Right kidney (tissue), 1 donor: ENCODE measurements at regions not wholly inside any gene's neighbourhood (a gene's known extent, or its start where the extent isn't known, plus 50 kb on each side); places are given as distances from the start of the nearest gene placed in this dataset.
A peak's percentile ranks its signal among the peaks of the same experiment; 100 is the strongest.
"Not testable (repeated sequence)": the region's sequence is repeated elsewhere in the genome, so short reads cannot be mapped to it uniquely, and the experiment has no call there.

Experiments
- DNase-seq: peaks from one replicate; pipeline ENCODE4 v3.0.0-alpha.2; 2016

DNA sequence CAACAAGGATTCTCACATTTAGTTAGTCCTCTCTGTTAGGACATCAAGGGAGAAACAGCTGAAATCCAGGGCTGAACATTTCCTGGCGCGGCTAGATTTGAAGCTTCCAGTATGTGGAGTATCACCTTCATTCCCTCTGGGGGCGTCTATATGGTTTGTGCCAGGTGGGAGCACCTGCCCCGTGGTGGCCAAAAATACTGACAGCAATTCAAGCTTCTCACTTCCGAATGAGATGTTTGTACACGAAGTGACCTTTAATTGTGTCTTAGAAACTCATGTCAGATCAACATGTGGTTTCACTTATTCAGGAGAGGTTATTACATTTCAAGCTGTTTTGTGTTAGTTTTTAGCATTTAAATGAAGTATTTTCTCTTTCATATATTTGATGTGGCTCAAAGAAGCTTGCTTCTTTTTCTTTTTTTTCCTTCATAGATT, 67.3 kb upstream of the ZNF217 start:
- peak; percentile 57 for DNase-seq

DNA sequence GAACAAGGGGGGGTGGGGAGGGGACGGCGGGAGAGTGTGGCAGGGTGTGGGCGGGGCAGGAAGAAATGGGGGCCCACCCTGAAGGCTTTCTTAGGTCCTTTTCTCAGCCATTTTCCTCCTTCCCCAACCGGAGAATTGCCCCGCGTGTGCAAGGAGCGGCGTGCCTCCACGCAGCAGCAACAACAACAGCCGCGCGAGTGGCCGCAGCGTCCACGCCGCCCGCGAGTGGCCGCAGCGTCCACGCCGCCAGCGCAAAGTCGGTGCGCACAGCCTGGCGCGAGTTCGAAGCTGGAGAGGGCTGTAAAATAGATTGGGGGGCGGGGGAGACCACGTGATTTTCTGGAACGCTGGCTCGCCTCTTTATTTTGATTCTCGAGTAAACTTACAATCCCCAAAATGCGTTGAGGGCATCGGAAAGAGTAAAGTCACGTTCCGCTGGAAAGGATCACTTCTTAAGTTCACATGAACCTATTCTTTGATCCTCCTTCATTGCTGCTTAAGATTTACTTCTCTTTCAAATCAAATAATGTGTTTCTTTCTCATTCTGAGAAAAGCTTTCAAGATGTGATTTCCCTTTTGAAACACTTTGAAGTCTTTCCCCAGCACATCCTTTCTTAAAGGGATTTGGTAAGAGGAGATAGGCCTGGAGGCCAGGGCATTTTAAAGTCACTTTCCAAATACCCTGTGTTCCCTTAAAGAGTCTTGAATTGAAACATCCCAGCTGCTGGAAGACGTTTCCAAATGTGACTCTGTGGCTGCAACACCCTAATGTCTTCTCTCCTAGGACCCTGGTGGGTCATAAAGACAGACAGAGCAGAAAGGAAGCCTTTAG, 66.7 kb upstream of the ZNF217 start:
- peak; percentile 76 for DNase-seq

DNA sequence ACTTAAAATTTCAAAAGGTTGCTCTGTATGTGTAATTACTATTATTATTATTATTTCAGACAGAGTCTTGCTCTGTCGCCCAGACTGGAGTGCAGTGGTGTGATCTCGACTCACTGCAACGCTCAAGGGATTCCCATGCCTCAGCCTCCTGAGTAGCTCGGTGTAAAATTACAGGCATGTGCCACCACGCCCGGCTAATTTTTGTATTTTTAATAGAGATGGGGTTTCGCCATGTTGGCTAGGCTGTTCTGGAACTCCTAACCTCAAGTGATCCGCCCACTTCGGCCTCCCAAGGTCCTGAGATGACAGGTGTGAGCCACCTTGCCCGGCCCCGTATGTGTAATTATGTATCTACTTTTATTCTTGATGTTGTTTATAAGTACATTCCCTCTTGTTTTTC, 65.3 kb upstream of the ZNF217 start:
- DNase-seq = no peak

DNA sequence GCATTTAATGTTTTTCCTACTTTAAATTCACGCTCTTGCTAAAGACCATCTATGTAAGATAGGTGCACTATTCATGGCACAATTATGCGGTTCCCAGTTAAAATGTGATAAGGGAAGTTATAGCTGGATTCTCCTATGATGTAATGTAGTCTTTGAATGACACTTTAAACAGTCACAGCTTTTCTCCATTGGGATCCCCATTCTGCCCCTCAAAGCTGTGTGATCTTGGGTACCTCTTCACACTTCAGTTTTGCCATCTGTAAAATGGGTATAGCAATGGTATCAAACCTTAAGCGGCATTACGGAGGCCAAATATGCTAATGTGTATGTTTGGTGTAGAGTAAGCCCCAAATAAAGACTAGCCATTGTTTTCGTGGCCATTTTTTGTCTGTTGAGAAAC, 64.7 kb upstream of the ZNF217 start:
- DNase-seq = no peak

DNA sequence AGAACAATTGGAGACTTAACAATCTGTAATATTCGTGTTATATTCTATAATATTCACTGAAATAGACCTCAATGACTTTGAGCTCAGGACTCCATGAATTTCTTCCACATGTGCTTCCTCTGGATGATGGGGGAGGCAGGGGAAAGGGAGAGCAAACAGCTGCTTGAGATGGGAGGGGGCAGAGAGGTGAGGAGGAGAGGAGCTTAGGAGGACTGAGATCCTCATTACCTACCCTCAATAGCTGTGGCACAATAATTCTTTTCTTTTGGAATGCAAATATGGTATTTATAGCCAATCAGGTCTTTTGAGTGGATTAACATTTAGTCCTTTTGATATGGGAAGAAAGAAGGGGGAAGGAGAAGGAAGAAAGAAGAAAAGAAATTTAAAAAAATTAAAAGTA, 64.1 kb upstream of the ZNF217 start:
- DNase-seq = no peak

DNA sequence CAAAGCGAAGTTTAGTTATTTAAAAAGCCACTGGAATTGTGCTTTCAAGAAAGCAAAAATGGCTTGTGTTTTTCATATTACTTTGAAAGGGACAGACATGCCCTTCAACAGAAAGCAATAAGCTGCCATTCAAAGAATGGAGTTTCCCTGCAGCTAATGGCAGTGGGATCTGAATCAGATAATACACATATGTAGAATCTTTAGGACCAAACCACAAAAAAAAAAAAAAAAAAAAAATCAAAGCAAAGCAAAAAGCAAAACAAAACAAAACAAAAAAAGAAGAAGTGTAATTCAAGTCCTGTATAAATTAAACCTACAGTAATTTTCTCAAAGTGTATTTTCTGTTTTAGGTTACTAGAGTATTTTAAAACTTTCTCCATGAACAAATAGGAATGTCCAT, 63.6 kb upstream of the ZNF217 start:
- DNase-seq = no peak

DNA sequence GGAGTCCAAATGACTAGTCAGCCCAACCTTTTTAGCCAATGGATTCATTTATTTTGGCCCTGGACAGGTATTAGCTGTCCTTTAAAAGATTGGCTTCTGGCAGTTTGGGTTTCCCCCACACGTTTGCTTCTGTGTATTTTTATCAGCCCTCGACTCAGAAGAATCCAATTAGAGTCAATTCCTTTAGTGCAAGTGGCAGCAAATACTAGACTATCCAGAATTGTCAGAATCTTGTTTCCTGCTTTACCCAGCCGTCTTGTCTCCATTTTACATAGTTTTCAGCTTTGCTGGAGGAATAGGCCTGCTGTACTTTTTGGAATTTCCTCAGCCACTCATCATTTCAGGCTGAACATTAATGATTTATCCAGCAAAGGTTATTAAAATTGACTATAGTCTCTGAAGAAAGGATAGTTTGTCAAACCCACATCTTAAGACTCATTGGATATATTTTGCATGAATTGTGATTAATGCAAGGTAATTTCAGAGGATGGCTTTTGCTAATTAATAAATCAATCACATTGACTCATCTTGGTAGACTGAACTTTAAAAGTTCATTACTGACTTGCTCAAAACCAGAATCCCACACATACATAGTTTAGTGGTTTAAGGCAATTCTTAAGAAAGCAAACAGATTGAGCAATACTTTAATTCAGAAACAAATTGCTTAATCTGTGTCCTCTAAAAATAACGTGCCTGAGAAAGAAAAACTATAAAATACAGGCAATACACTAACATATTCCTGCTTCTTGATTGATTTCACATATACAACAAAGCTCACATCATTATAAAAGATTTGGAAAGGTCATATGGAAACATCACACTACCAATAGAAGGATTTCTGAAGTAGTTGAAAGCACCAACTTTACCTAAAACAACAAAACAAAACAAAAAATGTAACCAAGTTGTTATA, 62.9 kb upstream of the ZNF217 start:
- no peak for DNase-seq

DNA sequence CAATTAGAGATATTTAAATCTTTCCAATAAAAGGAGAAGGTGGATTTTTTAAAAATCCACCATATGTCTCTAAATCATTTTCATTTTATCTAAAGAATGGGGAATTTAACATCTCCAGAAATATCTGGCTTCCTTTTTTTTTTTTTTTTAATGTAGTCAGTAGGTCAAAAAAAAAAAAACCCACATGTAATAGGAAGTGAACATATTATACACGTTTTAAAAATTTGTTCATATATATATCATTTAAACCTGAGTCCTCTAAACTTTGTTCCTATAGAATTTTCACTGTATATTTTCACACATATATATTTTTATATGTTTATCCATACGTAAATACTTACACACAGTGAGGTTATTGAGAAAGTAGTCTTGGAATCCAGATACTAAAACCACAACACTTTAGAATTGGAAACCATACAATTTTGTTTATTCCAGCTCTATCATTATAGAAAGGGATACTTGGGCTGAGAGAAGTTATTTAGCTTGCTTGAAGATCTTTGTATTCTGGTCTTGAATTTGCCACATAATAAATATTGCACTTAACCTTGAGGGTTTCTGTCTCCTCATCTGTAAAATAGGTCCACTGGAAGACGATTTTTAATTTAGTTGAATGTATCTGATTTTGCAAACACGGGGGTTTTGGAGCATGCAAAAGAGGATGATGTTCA, 62.1 kb upstream of the ZNF217 start:
- no peak for DNase-seq

DNA sequence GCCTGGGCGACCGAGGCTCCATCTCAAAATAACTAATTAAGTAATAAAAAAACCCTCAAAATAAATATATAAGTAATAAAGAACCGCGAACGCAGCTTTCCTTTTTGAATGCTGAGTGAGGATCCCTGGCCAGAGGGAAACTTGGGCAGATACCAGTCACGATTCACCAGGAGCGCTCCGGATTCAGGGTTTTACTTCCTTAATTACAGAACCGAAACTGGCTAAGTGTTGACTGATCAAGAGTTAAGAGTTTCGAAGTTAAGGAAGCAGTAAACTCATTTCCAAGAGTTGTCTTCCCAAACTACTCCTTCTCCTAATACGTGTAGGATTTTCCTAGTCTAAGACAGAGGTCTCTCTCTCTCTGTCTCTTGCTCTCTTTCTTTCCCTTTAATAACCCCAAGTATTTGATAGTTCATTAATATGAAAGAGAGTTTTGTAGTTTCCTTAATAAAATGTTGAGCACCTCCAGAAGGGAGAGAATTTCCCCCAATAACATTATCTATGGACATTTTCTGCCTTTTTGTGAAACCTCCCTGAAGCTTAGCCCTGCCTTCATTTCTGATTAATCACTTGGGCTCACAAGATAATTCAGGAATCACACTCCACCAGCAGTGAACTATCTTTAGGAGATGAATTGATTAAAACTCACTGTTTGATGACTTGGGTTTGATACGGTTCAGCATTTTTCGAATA, 61.4 kb upstream of the ZNF217 start:
- DNase-seq = no peak

DNA sequence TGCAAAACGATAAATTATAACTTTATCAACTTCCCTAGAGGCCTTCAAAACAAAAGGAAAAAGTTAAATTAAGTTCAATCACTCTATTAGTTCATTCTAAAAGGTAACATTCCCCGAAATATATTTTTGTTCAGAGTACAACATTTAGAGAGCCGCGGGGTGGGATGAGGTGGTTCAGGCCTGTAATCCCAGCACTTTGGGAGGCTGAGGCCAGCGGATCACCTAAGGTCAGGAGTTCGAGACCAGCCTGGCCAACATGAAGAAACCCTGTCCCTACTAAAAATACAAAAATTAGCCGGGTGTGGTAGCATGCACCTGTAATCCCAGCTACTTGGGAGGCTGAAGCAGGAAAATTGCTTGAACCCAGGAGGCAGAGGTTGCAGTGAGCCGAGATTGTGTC, 60.9 kb upstream of the ZNF217 start:
- not testable (repeated sequence) for DNase-seq

DNA sequence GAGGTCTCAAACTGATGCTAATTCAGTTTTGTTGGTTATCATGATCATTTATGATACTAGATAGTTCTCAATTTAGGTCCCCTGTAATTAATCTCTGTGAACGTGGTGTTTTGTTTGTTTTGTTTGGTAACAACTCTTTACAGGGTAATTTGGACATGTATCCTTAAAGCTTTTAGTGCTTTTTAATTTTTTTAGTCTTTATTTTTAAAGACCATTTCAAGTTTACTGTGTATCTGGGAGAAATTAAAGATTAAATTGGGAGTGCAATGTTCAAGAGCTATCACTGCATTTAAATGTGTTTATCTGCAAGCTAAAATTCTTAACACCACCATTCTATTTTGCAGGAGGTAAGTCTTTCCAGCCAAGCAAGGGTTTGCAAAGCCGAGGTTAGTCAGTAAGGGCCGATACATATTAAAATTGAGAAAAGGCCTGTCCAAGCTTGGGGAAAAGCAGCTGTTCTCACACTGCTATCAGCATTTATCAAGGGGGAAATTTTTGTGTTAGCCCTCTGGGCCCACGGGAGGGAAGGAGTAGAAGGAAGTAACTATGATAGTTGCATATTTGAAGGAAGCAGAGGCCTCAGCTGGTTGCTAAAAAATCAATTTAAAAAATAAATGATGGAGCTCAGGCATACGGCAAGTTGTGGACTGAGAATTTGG, 59.3 kb upstream of the ZNF217 start:
- no peak for DNase-seq

DNA sequence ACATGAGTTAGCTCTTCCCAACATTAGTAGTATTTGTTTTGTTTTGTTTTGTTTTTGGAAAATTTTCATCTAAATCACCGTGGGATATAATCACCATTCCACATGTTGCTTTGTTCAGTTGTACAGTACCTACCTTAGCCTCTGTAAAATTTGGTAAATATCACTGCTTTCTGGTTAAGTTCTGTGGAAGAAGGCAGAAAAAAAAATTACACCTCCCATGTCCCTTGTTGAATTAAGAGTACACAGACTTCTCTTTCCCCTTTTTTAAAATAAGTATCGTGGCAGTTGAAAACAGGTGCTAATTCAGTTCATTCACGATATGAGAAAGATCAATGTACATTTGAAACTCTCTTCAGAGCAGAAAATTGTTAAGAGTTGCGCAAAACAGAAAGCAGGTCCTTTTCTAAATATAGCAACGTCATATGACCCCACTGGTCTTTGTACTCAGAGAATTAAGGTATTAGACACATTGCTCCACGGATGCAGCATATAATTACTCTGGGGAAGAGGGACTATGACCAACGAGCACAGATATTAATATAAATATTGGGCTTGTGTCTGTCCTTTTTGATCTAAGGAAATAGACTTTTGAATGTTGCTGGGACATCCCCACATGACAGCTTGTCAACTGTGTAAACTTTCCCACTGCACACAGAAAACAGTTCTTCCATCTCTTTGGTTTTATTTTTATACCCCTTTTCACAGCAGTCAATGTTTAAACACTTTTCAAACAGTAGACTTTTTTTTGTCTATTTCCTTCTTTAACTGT, 58.6 kb upstream of the ZNF217 start:
- DNase-seq = no peak

DNA sequence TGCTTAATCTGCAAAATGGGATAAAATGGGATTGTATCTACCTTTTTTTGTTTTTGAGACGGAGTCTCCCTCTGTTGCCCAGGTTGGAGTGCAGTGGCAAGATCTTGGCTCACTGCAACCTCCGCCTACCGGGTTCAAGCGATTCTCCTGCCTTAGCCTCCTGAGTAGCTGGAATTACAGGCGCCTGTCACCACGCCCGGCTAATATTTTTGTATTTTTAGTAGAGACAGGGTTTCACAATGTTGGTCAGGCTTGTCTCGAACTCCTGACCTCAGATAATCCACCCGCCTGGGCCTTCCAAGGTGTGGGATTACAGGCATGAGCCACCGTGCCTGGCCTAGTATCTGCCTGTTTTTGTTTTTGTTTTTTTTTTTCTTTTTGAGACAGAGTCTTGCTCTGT, 55.9 kb upstream of the ZNF217 start:
- DNase-seq = not testable (repeated sequence)

DNA sequence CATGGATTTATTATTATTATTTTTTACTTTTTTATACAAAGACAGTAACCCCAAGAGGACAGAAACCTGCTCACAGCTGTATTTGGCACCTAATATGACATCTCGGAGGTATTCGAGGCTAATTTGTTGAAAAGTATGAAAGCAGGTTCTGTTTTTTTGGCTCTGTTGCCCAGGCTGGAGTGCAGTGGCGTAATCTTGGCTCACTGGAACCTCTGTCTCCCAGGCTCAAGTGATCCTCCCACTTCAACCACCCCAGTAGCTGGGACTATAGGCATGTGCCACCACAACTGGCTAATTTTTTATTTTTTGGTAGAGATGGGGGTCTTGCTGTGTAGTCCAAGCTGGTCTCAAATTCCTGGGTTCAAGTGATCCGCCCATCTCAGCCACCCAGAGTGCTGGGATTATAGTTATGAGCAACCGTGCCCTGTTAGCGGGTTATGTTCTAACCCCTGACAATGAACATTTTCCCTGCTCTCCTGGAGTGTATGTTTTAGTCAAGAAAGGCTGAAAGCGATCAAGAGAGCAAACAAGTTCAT, 53.7 kb upstream of the ZNF217 start:
- no peak for DNase-seq

DNA sequence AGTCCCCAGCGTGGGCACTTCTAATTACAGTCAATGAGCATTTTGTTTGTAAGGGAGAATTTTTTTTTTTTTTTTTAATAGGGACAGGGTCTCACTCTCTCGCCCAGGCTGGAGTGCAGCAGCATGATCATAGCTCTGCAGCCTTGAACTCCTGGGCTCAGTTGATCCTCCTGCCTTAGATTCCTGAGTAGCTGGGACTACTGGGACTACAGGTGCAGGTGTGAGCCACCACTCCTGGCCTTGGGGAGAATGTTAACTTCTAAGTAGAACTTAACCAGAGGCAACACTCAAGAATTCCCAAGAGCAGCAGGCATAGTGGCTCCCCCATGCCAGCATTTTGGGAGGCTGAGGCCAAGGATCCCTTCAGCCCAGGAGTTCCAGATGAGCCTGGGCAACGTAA, 52.9 kb upstream of the ZNF217 start:
- DNase-seq = no peak

DNA sequence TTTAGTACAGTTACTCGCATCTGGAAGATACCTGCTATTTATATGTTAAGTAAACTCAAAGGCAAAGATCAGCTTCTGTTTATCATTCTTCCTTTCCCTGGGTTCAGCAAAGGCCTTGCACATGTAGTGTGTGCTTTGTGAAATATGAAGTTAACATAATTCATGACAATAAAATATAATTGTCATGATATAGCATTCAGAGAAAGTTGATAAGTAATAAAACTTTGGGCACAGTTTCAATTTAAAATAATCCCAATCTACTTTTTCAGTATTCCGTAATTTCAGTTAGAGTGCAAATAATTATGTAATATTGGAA, 51.9 kb upstream of the ZNF217 start:
- no peak for DNase-seq

DNA sequence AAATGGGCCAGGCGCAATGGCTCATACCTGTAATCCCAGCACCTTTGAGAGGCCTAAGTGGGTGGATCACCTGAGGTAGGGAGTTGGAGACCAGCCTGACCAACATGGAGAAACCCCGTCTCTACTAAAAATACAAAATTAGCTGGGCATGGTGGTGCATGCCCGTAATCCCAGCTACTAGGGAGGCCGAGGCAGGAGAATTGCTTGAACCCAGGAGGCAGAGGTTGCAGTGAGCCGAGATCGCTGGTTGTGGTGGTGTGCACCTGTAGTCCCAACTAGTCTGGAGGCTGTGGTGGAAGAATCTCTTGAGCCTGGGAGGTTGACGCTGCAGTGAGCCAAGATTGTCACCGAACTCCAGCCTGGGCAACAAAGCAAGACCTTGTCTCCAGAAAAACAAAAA, 50.5 kb upstream of the ZNF217 start:
- not testable (repeated sequence) for DNase-seq
